GM12874 (cell line): ENCODE measurements at regions not wholly inside any gene's neighbourhood (a gene's known extent, or its start where the extent isn't known, plus 50 kb on each side); places are given as distances from the start of the nearest gene placed in this dataset.

Experiments used
- TF ChIP-seq, protein P1 (sequence below): IDR thresholded peaks from 2 replicates; pipeline ENCODE4 v1.5.1; 2011; ENCODE audit warnings: low read depth, mild to moderate bottlenecking, control low read depth, low read length, moderate library complexity; ENCODE audit not compliant: insufficient read depth

DNA sequence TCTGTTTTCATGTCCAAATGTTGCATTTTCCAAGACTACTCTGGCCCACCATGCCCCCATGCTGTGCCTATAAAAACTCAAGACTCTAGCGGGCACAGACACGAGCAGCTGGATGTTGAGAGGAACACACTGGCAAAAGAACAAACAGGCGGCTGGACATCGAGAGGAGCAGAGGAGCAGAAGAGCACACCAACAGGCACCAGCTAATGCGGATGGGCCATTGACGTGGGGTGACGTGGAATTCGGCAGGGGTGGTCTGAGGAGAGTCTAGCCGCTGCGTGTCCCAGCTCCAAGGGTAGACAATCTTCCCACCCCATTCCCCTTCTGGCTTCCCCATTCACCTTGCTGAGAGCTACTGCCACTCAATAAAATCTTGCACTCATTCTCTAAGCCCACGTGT lies 54.4 kb upstream of the SMIM30 start:
- TF ChIP-seq, protein P1, sequence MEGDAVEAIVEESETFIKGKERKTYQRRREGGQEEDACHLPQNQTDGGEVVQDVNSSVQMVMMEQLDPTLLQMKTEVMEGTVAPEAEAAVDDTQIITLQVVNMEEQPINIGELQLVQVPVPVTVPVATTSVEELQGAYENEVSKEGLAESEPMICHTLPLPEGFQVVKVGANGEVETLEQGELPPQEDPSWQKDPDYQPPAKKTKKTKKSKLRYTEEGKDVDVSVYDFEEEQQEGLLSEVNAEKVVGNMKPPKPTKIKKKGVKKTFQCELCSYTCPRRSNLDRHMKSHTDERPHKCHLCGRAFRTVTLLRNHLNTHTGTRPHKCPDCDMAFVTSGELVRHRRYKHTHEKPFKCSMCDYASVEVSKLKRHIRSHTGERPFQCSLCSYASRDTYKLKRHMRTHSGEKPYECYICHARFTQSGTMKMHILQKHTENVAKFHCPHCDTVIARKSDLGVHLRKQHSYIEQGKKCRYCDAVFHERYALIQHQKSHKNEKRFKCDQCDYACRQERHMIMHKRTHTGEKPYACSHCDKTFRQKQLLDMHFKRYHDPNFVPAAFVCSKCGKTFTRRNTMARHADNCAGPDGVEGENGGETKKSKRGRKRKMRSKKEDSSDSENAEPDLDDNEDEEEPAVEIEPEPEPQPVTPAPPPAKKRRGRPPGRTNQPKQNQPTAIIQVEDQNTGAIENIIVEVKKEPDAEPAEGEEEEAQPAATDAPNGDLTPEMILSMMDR: no peak

DNA sequence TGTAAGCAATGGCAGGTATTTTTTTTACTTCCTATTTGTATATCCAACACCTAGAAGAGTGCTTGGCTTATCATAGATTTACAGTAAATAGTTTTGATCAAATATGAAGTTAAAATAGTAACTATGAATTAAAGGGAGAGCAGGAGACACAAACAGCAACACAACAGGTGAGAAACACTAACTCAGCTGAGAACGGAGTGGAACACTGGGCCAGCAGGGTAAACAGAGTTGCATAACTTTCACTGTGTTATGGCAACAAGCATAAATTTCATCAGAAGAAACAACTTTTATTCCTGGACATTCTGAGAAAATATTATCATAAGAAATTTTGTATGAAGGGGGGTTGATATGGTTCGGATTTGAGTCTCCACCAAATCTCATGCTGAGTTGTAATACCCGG lies 52.2 kb upstream of the SMIM30 start:
- TF ChIP-seq, protein P1: no peak
